Transverse colon (tissue), 4 donors: ENCODE measurements at regions not wholly inside any gene's neighbourhood (a gene's known extent, or its start where the extent isn't known, plus 50 kb on each side); places are given as distances from the start of the nearest gene placed in this dataset.

Experiments used
- DNase-seq: peaks from one replicate; pipeline ENCODE4 v3.0.0-alpha.2; 2019
- H3K27ac ChIP-seq, 4 donors: fragments of 200-600 bp; sonication (generic); 2 replicates each; pipeline ENCODE4 v1.5.1; 2016 to 2018; ENCODE audit warnings: inconsistent platforms in 4 of 4
- H3K27me3 ChIP-seq: fragments of 200-600 bp; sonication (generic); 2 replicates; pipeline ENCODE4 v1.5.1; 2017; ENCODE audit warnings: inconsistent platforms
- H3K36me3 ChIP-seq, 4 donors: fragments of 200-600 bp; sonication (generic); 2 replicates each; pipeline ENCODE4 v1.5.1; 2017 to 2019; ENCODE audit warnings: inconsistent platforms in 4 of 4
- H3K4me1 ChIP-seq, 4 donors: fragments of 200-600 bp; sonication (generic); 2 replicates each; pipeline ENCODE4 v1.5.1; 2017 to 2020; ENCODE audit warnings: inconsistent platforms in 4 of 4
- H3K4me3 ChIP-seq, 4 donors: fragments of 200-600 bp; sonication (generic); 1 replicate in 1 of 4; 2 replicates in 3 of 4; pipeline versions ENCODE4 v1.5.1 to v1.6.1; 2017 to 2019; ENCODE audit warnings: inconsistent platforms in 4 of 4
- H3K9me3 ChIP-seq, 2 donors: fragments of 200-600 bp; sonication (generic); 2 replicates each; pipeline ENCODE4 v1.5.1; 2017 to 2019; ENCODE audit warnings: inconsistent platforms in 2 of 2
- EP300 ChIP-seq: sonication (generic); formaldehyde crosslinking; IDR thresholded peaks from one replicate; pipeline ENCODE4 v1.6.1; 2017; ENCODE audit warnings: antibody characterized with exemption, low read depth
- POLR2A ChIP-seq: fragments of 450-650 bp; IDR thresholded peaks from one replicate; pipeline ENCODE4 v1.6.1; 2016; ENCODE audit warnings: antibody characterized with exemption, mild to moderate bottlenecking, moderate library complexity
- POLR2AphosphoS5 ChIP-seq, 3 donors: sonication (generic); formaldehyde crosslinking; IDR thresholded peaks; one replicate each; pipeline ENCODE4 v1.6.1; 2016; ENCODE audit warnings: antibody characterized with exemption in 3 of 3
- WGBS, 2 donors: methylation state at CpG; one replicate each; pipeline ENCODE4 v1.1.5; 2018; ENCODE audit warnings: low coverage in 1 of 2; 5-methylcytosine and 5-hydroxymethylcytosine counted together
- in situ Hi-C, 4 donors: fragments of 200-750 bp; cut with MboI; loops; one replicate each; pipeline versions ENCODE4 v1.15.0 to v1.15.1; 2017; ENCODE audit warnings: low sequenced_read_pairs in 3 of 4, low pct_ligation_motif_present in 1 of 4, low pct_unique_long_range_greater_than_20kb in 1 of 4
- intact Hi-C: fragments of 100-400 bp; cut with DNase I; formaldehyde crosslinking; loops from one replicate; pipeline ENCODE4 v1.15.1; 2023; ENCODE audit warnings: low total_unique reads
- TF ChIP-seq, protein P1 (sequence below), 5 experiments: fragments of 200-600 bp in 3 of 5; fragments of 450-650 bp in 2 of 5; sonication (generic) in 3 of 5; IDR thresholded peaks; 1 replicate in 2 of 5; 2 replicates in 3 of 5; pipeline ENCODE4 v1.5.1; 2016 to 2017; ENCODE audit warnings: antibody characterized with exemption in 5 of 5, inconsistent platforms in 3 of 5, mild to moderate bottlenecking in 2 of 5, moderate library complexity in 1 of 5

DNA sequence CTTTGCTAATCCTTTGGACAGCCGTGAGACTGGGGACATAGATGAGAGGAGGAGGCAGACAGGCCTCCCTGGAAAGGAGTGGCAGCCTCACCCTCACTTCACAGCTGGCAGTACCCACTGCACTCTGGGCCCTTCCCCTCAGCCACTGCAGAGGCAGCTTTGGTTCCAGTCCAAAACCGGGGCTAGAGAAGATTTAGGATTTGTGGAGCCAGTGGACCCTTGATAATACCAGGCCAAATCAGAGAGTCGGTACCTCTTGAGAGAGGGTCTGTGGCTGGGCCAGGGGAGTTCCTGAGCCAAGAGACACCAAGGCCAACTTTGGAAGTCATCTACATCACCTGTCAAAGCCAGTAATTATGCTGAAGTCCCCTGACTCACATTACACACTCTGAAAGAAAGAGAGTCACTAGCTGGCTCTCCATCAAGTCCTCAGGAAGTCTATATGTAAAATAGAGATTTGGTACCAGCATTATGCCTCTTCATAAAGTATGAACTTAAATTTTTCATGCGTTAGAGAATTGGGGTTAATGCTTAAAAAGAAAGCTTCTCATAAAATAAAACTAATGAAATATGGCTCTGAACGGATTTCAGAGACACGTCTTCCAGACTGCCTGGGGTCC, 244.1 kb upstream of the SEMA6D start:
- Histone ChIP-seq H3K36me3 (no peaks in the 10 kb centered on the region), H3K4me1 (no peaks in the 10 kb centered on the region), H3K27me3 (no peaks in the 10 kb centered on the region), H3K27ac (no peak overlapping the region), H3K9me3 (no peaks in the 10 kb centered on the region), H3K4me3 (no peak overlapping the region)
- in situ Hi-C loops (loop anchor here in 1 of 4 donors (25.0 kb wide), 1 partner anchor 814 kb away; no protein-coding TSS in a partner anchor), intact Hi-C loops (no loop called here)
- WGBS, 2 donors = 72 to 88% methylated on average over 3 to 6 of the region's 6 CpGs
- DNase-seq = no peak
- TF ChIP-seq EP300 (no peak), POLR2A (no peak), POLR2AphosphoS5 (IDR thresholded peaks at IDR 0.05) (no peak)
- TF ChIP-seq, protein P1, sequence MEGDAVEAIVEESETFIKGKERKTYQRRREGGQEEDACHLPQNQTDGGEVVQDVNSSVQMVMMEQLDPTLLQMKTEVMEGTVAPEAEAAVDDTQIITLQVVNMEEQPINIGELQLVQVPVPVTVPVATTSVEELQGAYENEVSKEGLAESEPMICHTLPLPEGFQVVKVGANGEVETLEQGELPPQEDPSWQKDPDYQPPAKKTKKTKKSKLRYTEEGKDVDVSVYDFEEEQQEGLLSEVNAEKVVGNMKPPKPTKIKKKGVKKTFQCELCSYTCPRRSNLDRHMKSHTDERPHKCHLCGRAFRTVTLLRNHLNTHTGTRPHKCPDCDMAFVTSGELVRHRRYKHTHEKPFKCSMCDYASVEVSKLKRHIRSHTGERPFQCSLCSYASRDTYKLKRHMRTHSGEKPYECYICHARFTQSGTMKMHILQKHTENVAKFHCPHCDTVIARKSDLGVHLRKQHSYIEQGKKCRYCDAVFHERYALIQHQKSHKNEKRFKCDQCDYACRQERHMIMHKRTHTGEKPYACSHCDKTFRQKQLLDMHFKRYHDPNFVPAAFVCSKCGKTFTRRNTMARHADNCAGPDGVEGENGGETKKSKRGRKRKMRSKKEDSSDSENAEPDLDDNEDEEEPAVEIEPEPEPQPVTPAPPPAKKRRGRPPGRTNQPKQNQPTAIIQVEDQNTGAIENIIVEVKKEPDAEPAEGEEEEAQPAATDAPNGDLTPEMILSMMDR (IDR thresholded peaks at IDR 0.05) = no peak

DNA sequence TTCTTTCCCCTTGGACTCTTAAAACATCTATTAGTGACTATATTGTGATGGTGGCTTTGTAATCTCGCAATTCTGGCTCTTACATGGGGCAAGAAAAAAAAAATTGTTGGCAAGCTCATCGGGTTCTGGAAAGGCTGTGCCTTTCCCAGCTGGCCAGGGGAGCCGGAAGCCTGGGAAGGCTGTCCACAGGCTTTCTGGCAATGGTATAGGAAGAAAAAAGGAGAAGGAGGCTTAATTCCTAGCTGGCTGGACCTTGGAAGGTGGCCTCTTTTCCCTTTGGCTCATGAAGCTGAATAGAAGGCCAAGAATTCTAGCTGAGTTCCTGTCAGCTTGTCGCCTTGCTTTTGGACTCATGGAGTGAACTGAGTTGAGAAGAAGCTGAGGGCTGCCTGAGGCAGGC, 243.5 kb upstream of the SEMA6D start:
- no peak overlapping the region for H3K4me3 ChIP-seq
- DNase-seq = peak; percentile 7
- WGBS, 2 donors = 54 to 74% methylated on average over 3 to 4 of the region's 4 CpGs
- in situ Hi-C loops (loop anchor here in 1 of 4 donors (25.0 kb wide), 1 partner anchor 813 kb away; no protein-coding TSS in a partner anchor), intact Hi-C loops (no loop called here)
- no peak overlapping the region for H3K27ac ChIP-seq
- TF ChIP-seq POLR2AphosphoS5 (IDR thresholded peaks at IDR 0.05) = peak in 1 of 3 donors; percentile 7
- TF ChIP-seq, protein P1 (IDR thresholded peaks at IDR 0.05) = no peak
- no peaks in the 10 kb centered on the region for H3K9me3 ChIP-seq
- no peaks in the 10 kb centered on the region for H3K4me1 ChIP-seq
- H3K27me3 ChIP-seq = no peaks in the 10 kb centered on the region
- no peaks in the 10 kb centered on the region for H3K36me3 ChIP-seq

DNA sequence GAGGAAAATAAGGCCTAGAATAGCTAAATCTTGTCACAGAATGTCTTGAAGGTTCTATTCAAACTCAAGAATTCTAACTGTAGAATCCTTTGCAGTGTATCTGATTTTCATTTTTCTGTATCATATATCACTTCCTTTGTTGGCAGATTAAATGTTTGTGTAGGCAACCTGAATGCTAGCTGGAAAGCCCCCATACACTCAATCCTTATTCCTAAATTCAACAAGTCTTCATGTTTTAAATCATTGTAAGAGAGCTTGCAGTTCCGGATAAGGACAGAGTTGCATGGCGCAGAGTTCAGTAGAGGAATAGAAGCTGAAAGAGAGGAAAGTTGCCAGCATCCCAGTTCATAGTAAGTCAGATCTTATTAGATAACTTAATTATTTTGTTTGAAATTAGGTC, 242.0 kb upstream of the SEMA6D start:
- TF ChIP-seq EP300 (no peak), POLR2A (no peak), POLR2AphosphoS5 (IDR thresholded peaks at IDR 0.05) (no peak)
- TF ChIP-seq, protein P1 (IDR thresholded peaks at IDR 0.05) = no peak
- 94 to 100% methylated on average over 2 of the region's 2 CpGs for WGBS, 2 donors
- Histone ChIP-seq H3K36me3 (no peaks in the 10 kb centered on the region), H3K4me1 (no peaks in the 10 kb centered on the region), H3K4me3 (no peak overlapping the region), H3K27ac (no peak overlapping the region), H3K27me3 (no peaks in the 10 kb centered on the region), H3K9me3 (no peaks in the 10 kb centered on the region)
- intact Hi-C loops (no loop called here), in situ Hi-C loops (loop anchor here in 1 of 4 donors (25.0 kb wide), 1 partner anchor 512 kb away; no protein-coding TSS in a partner anchor)
- no peak for DNase-seq

DNA sequence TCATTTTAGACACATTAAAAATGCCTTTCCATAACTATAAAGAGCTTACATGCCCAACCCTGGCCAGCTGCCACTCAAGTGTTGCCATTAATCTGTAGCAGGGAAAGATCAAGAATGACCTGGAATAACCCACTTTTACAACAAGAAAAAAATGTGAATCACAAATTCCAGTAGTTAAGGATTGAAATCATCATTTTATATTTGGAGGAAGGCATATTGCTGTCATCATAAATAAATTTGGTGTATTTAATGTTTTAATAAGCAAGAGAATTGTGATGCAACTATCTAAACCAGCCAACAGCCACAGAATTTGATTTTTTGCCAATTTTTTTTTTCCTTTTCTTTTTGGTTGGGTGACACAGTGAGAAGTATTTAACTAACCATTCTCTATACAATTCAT, 240.0 kb upstream of the SEMA6D start:
- in situ Hi-C loops (loop anchor here in 1 of 4 donors (25.0 kb wide), 1 partner anchor 510 kb away; no protein-coding TSS in a partner anchor), intact Hi-C loops (no loop called here)
- H3K27ac ChIP-seq = no peak overlapping the region
- no peaks in the 10 kb centered on the region for H3K36me3 ChIP-seq
- no peaks in the 10 kb centered on the region for H3K27me3 ChIP-seq
- TF ChIP-seq POLR2A = no peak
- TF ChIP-seq, protein P1 (IDR thresholded peaks at IDR 0.05) = no peak
- no peak for TF ChIP-seq POLR2AphosphoS5 (IDR thresholded peaks at IDR 0.05)
- TF ChIP-seq EP300 = no peak
- no peak overlapping the region for H3K4me3 ChIP-seq
- no peak for DNase-seq
- no peaks in the 10 kb centered on the region for H3K4me1 ChIP-seq
- H3K9me3 ChIP-seq = no peaks in the 10 kb centered on the region
